HCT116 (cell line): ENCODE measurements at regions not wholly inside any gene's neighbourhood (a gene's known extent, or its start where the extent isn't known, plus 50 kb on each side); places are given as distances from the start of the nearest gene placed in this dataset.

ENCODE experiments used
- ATAC-seq: fragments of 200-7000 bp; cut with Tn5 transposase; 2 replicates; pipeline ENCODE4 v1.9.1; 2020; ENCODE audit warnings: mild to moderate bottlenecking, moderate library complexity
- BruUV-seq: library from RNA; stranded (reverse); fragments of 400-500 nt; replicated peaks from 2 replicates; lab custom pipeline; 2021; lab: Mats Ljungman, UMichigan
- CTCF ChIA-PET: fragments of 300-600 bp; sonication (Branson Sonifier 250); formaldehyde crosslinking; loops from one replicate; lab custom pipeline; 2021; ENCODE audit warnings: antibody characterized with exemption; lab: Charles Lee
- POLR2A ChIA-PET: fragments of 300-600, 350-600 bp; sonication (Branson Sonifier 250); formaldehyde crosslinking; loops from one replicate; lab custom pipeline; 2021; ENCODE audit warnings: antibody characterized with exemption; lab: Charles Lee
- RAD21 ChIA-PET, 2 experiments: fragments of 300-600 bp; sonication (Branson Sonifier 250); formaldehyde crosslinking; loops; one replicate each; lab custom pipeline; 2023; ENCODE audit warnings: low total read pairs in 2 of 2; ENCODE audit not compliant: uncharacterized antibody in 2 of 2, unreplicated experiment in 2 of 2, low non-redundant PET in 1 of 2; lab: Charles Lee
- DNase-seq: peaks from one replicate; pipeline ENCODE4 v3.0.0-alpha.2; 2010; ENCODE audit warnings: low read depth, low spot score
- H2AFZ ChIP-seq: fragments of 200-600 bp; shearing (Covaris generic), sonication (generic); 2 replicates; pipeline ENCODE4 v1.6.1; 2017; ENCODE audit warnings: low read depth, mixed run types, mixed read lengths, antibody characterized with exemption, low read length; ENCODE audit not compliant: poor library complexity, severe bottlenecking
- H3K27ac ChIP-seq: 2 replicates; pipeline ENCODE4 v1.5.1; 2012; ENCODE audit warnings: low read depth, low read length
- H3K27me3 ChIP-seq: fragments of 200-600 bp; sonication (generic); 2 replicates; pipeline ENCODE4 v1.6.1; 2016; ENCODE audit warnings: mixed run types, low read length, mixed read lengths; ENCODE audit not compliant: insufficient read depth
- H3K36me3 ChIP-seq, 2 experiments: fragments of 200-500 bp in 1 of 2; fragments of 200-600 bp in 1 of 2; sonication (Bioruptor generic) in 1 of 2; sonication (generic) in 1 of 2; 2 replicates each; pipeline versions ENCODE4 v1.5.1 to v1.6.1; 2014 to 2016; ENCODE audit warnings: low read length in 2 of 2, inconsistent platforms in 1 of 2, mixed read lengths in 1 of 2, mixed run types in 1 of 2; ENCODE audit not compliant: insufficient read depth in 2 of 2, control insufficient read depth in 1 of 2
- H3K4me1 ChIP-seq, 2 experiments: fragments of 200-600 bp in 1 of 2; sonication (generic) in 1 of 2; 2 replicates each; pipeline versions ENCODE4 v1.5.1 to v1.6.1; 2012 to 2017; ENCODE audit warnings: low read length in 2 of 2, inconsistent platforms in 1 of 2, mild to moderate bottlenecking in 1 of 2, mixed read lengths in 1 of 2, mixed run types in 1 of 2, moderate library complexity in 1 of 2; ENCODE audit not compliant: insufficient read depth in 2 of 2, control insufficient read depth in 1 of 2
- H3K4me2 ChIP-seq: fragments of 200-600 bp; sonication (generic); 2 replicates; pipeline ENCODE4 v1.6.1; 2017; ENCODE audit warnings: mixed run types, low read length, mixed read lengths
- H3K4me3 ChIP-seq, 2 experiments: fragments of 200-600 bp in 1 of 2; sonication (generic) in 1 of 2; replicated peaks in 1 of 2; 2 replicates each; pipeline ENCODE4 v1.5.1; 2011 to 2016; ENCODE audit warnings: low read length in 2 of 2, control low read depth in 1 of 2, low read depth in 1 of 2, mild to moderate bottlenecking in 1 of 2, mixed read lengths in 1 of 2, mixed run types in 1 of 2
- H3K79me2 ChIP-seq: fragments of 200-600 bp; sonication (generic); 2 replicates; pipeline ENCODE4 v1.6.1; 2017; ENCODE audit warnings: mild to moderate bottlenecking, mixed run types, low read length, moderate library complexity, mixed read lengths; ENCODE audit not compliant: insufficient read depth
- H3K9ac ChIP-seq: fragments of 200-600 bp; sonication (generic); 2 replicates; pipeline ENCODE4 v1.6.1; 2016; ENCODE audit warnings: low read length, mixed read lengths
- H3K9me2 ChIP-seq: fragments of 200-600 bp; sonication (generic), shearing (Covaris generic); 2 replicates; pipeline ENCODE4 v1.6.1; 2017; ENCODE audit warnings: mixed run types, mild to moderate bottlenecking, moderate library complexity; ENCODE audit not compliant: insufficient read depth
- H3K9me3 ChIP-seq, 2 experiments: fragments of 200-500 bp in 1 of 2; fragments of 200-600 bp in 1 of 2; sonication (Bioruptor generic) in 1 of 2; sonication (generic) in 1 of 2; 2 replicates each; pipeline ENCODE4 v1.6.1; 2014 to 2017; ENCODE audit warnings: low read length in 2 of 2, mixed read lengths in 2 of 2, inconsistent platforms in 1 of 2, low read depth in 1 of 2, mild to moderate bottlenecking in 1 of 2, mixed run types in 1 of 2, moderate library complexity in 1 of 2; ENCODE audit not compliant: control insufficient read depth in 1 of 2, insufficient read depth in 1 of 2
- H4K20me1 ChIP-seq: fragments of 200-600 bp; sonication (generic), shearing (Covaris generic); 2 replicates; pipeline ENCODE4 v1.6.1; 2017; ENCODE audit warnings: mixed run types, mild to moderate bottlenecking, moderate library complexity; ENCODE audit not compliant: insufficient read depth
- CTCF ChIP-seq, 3 experiments: fragments of 200-600 bp in 1 of 3; sonication (generic) in 1 of 3; IDR thresholded peaks in 2 of 3; conservative IDR thresholded peaks in 1 of 3; 2 replicates each; pipeline ENCODE4 v1.5.1; 2012 to 2017; ENCODE audit warnings: low read depth in 2 of 3, low read length in 2 of 3, antibody characterized with exemption in 1 of 3, borderline replicate concordance in 1 of 3, control low read depth in 1 of 3, mild to moderate bottlenecking in 1 of 3, mixed read lengths in 1 of 3, mixed run types in 1 of 3, moderate library complexity in 1 of 3; ENCODE audit not compliant: insufficient read depth in 1 of 3
- ELF1 ChIP-seq: IDR thresholded peaks from 2 replicates; pipeline ENCODE4 v1.6.1; 2012; ENCODE audit warnings: low read depth, borderline replicate concordance
- EZH2 ChIP-seq: fragments of 200-600 bp; sonication (generic); IDR thresholded peaks from 2 replicates; pipeline ENCODE4 v1.6.1; 2017; ENCODE audit warnings: antibody characterized with exemption, mixed run types
- FOSL1 ChIP-seq: IDR thresholded peaks from 2 replicates; pipeline ENCODE4 v1.6.1; 2012; ENCODE audit warnings: low read depth
- POLR2AphosphoS5 ChIP-seq: IDR thresholded peaks from 2 replicates; pipeline ENCODE4 v1.6.1; 2011; ENCODE audit warnings: mild to moderate bottlenecking, low read depth, low read length, moderate library complexity
- RAD21 ChIP-seq: IDR thresholded peaks from 2 replicates; pipeline ENCODE4 v1.6.1; 2012; ENCODE audit warnings: low read depth, mild to moderate bottlenecking
- SP1 ChIP-seq: IDR thresholded peaks from 2 replicates; pipeline ENCODE4 v1.6.1; 2012; ENCODE audit warnings: low read depth
- TCF7L2 ChIP-seq: IDR thresholded peaks from 2 replicates; pipeline ENCODE4 v1.7.0; 2011; ENCODE audit warnings: borderline replicate concordance, inconsistent platforms; ENCODE audit not compliant: insufficient read depth, insufficient read length; ENCODE audit errors: extremely low read depth
- YY1 ChIP-seq: IDR thresholded peaks from 2 replicates; pipeline ENCODE4 v1.6.1; 2011; ENCODE audit warnings: low read length, low read depth, moderate library complexity, mild to moderate bottlenecking; ENCODE audit not compliant: insufficient replicate concordance; ENCODE audit errors: extremely low read depth
- ZBTB33 ChIP-seq: IDR thresholded peaks from 2 replicates; pipeline ENCODE4 v1.6.1; 2011; ENCODE audit warnings: mild to moderate bottlenecking, low read length, moderate library complexity; ENCODE audit not compliant: insufficient replicate concordance; ENCODE audit errors: extremely low read depth
- intact Hi-C: fragments of 100-400 bp; cut with micrococcal nuclease; formaldehyde crosslinking; loops from 2 replicates; pipeline ENCODE4 v1.10.0; 2022

- ChIA-PET RAD21 (no interaction called here), POLR2A (no interaction called here), CTCF (interaction anchor here (1.0 to 1.5 kb wide), 3 partner anchors 9 to 1350 kb away, joined by 5 to 7 read pairs (median 6); no protein-coding TSS in a partner anchor)
- no peaks in the 10 kb centered on the region for H4K20me1 ChIP-seq
- no peak overlapping the region for H3K27ac ChIP-seq
- no peaks in the 10 kb centered on the region for H3K27me3 ChIP-seq
- H3K9me3 ChIP-seq, result no peaks in the 10 kb centered on the region; a peak in 1 of 4 replicates
- TF ChIP-seq CTCF (IDR thresholded peaks at IDR 0.05 in 2 of 3, conservative IDR thresholded peaks at IDR 0.05 in 1 of 3; ENCODE audit: borderline replicate concordance in 1 of 3, insufficient read depth in 1 of 3, low read depth in 2 of 3, low read length in 2 of 3) (peak; percentile 16 to 79 (median 75); a peak in 5 of 6 replicates), RAD21 (peak; percentile 47), SP1 (no peak)
- H2AFZ ChIP-seq, result no peak overlapping the region
- no peak overlapping the region for H3K4me2 ChIP-seq
- no peaks in the 10 kb centered on the region for H3K9me2 ChIP-seq
- no peak overlapping the region for H3K9ac ChIP-seq
- intact Hi-C loops, result loop anchor here (5.0 kb wide), 2 partner anchors 716 to 1351 kb away; no protein-coding TSS in a partner anchor
- peak; percentile 22 for DNase-seq
- no TSS peak for BruUV-seq
- no peaks in the 10 kb centered on the region for H3K4me1 ChIP-seq
- no peaks in the 10 kb centered on the region for H3K79me2 ChIP-seq
- no peaks in the 10 kb centered on the region for H3K36me3 ChIP-seq
- peak; percentile 80 for ATAC-seq
- no peak overlapping the region for H3K4me3 ChIP-seq
Observed at GRCh38 chr5:15105799-15106393, 234.3 kb upstream of the ANKH start.

GRCh38 chr5:15103864-15104263, 232.3 kb upstream of the ANKH start:
- Histone ChIP-seq H3K4me3 (no peak overlapping the region), H3K27me3 (no peaks in the 10 kb centered on the region), H3K9ac (no peak overlapping the region), H3K9me2 (no peaks in the 10 kb centered on the region), H4K20me1 (no peaks in the 10 kb centered on the region), H3K4me1 (no peaks in the 10 kb centered on the region), H3K27ac (no peak overlapping the region), H3K36me3 (no peaks in the 10 kb centered on the region), H3K79me2 (no peaks in the 10 kb centered on the region), H3K9me3 (no peaks in the 10 kb centered on the region; a peak in 1 of 4 replicates), H3K4me2 (no peak overlapping the region), H2AFZ (no peak overlapping the region)
- no TSS peak for BruUV-seq
- RAD21 ChIA-PET, result no interaction called here
- ATAC-seq, result no peak
- POLR2A ChIA-PET, result no interaction called here
- CTCF ChIA-PET, result no interaction called here
- TF ChIP-seq ELF1 (no peak), CTCF (IDR thresholded peaks at IDR 0.05 in 2 of 3, conservative IDR thresholded peaks at IDR 0.05 in 1 of 3; ENCODE audit: borderline replicate concordance in 1 of 3, insufficient read depth in 1 of 3, low read depth in 2 of 3, low read length in 2 of 3) (no peak), FOSL1 (no peak), EZH2 (no peak), ZBTB33 (no peak), YY1 (no peak), POLR2AphosphoS5 (no peak), TCF7L2 (no peak)
- no peak for DNase-seq
- intact Hi-C loops, result no loop called here
